HFFc6 (cell line): ENCODE measurements at regions not wholly inside any gene's neighbourhood (a gene's known extent, or its start where the extent isn't known, plus 50 kb on each side); places are given as distances from the start of the nearest gene placed in this dataset.

Experiments
- DNase-seq: peaks from one replicate; pipeline ENCODE4 v3.0.0-alpha.2; 2018
- H3K27ac Mint-ChIP-seq: 2 replicates; pipeline ENCODE4 v1.8.0; 2020; ENCODE audit warnings: mild to moderate bottlenecking, mixed read lengths
- H3K27me3 Mint-ChIP-seq: 2 replicates; pipeline ENCODE4 v1.8.0; 2021; ENCODE audit warnings: mild to moderate bottlenecking, moderate library complexity, mixed read lengths; ENCODE audit not compliant: insufficient read depth
- H3K36me3 Mint-ChIP-seq: 2 replicates; pipeline ENCODE4 v1.8.0; 2021; ENCODE audit warnings: low read depth, mixed read lengths
- H3K4me1 Mint-ChIP-seq: 2 replicates; pipeline ENCODE4 v1.8.0; 2020; ENCODE audit warnings: low read depth, mixed read lengths
- H3K4me3 Mint-ChIP-seq: 2 replicates; pipeline ENCODE4 v1.8.0; 2020; ENCODE audit warnings: mild to moderate bottlenecking, moderate library complexity, mixed read lengths
- H3K9me3 Mint-ChIP-seq: 2 replicates; pipeline ENCODE4 v1.8.0; 2020; ENCODE audit warnings: mild to moderate bottlenecking, mixed read lengths
- CTCF ChIP-seq: fragments of 200-600 bp; sonication (generic); IDR thresholded peaks from 2 replicates; pipeline ENCODE4 v1.5.0; 2021; ENCODE audit warnings: antibody characterized with exemption, mild to moderate bottlenecking

DNA sequence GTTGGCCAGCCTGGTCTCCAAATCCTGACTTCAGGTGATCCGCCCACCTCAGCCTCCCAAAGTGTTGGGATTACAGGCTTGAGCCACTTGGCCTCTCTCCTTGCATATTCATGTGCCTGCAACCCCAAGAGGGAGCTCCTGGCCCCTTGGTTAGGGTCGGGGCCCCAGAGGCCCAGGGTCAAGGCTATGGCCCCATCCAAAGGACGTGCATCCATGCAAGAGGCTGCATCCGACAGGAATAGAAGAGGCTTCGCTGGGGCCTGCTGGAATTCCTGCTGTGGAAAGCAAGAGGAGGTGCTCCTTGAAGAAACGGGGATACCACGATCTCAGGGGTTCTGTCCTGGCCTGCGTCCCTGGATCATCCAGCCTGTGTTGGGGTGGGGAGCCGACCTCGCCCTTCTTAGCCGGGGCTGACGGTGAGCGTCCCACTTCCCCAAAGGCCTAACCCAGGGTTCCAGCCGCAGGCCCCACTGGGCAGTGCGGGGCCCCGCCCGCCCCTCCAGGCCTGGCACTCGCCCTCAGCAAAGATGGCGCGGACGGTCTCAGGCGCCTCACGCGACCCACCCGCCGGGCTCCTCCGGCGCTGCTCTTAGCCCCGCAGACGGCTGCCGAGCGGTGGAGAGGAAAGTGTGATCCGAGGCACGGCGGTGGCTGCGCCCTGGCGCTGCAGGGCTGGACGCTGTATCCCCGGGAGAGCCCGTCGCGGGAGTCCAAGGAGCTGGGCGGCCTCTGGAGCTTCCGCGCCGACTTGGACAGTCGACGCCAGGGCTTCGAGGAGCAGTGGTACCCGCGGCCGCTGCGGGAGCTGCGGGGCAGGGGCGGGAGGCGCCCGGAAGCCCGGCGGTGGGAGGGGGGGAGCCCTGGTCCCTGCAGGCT lies 54.7 kb downstream of the ZNF727 start:
- Mint-ChIP-seq H3K27me3 (no peaks in the 10 kb centered on the region), H3K9me3 (peaks cover 39% of the 10 kb centered on the region), H3K27ac (no peak overlapping the region), H3K4me3 (no peak overlapping the region), H3K36me3 (no peaks in the 10 kb centered on the region), H3K4me1 (no peaks in the 10 kb centered on the region)
- TF ChIP-seq CTCF, result no peak
- DNase-seq, result no peak

DNA sequence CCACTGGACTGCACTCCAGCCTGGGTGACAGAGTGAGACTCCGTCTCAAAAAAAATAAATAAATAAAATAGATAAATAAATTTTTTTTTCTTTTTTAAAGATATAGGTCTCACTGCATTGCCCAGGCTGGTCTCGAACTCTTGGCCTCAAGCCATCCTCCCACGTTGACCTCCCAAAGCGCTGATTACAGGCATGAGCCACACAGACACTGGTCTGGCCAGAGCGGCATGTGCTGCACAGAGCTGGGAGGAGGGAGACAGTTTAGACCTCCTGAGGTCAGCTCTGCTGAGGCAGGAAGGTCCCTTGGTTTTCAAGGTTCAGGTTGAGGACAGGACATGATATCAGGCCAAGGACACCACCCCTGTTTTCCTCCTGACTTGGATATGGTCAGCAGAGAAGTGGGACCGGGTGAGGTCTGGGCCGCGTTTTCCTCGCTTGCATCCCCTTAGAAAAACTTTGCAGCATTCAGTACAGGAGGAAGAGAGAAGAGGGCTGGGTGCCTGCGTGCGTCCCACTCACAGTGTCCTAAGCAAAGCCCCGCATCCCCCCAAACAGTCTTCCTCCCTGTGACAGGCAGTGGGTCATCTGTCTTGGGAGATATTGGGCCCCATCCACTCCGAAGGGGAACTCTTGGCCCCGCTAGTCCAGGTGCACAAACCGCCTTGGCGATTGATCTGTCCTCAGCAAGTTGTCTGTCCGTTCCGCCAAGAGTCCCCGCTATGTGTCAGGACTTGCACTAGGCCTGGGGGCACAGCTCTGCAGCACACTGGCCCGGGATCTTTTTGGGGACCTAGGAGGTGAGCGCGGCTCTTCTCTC lies 56.1 kb downstream of the ZNF727 start:
- no peak for TF ChIP-seq CTCF
- Mint-ChIP-seq H3K4me3 (no peak overlapping the region), H3K27ac (no peak overlapping the region), H3K36me3 (no peaks in the 10 kb centered on the region), H3K9me3 (peaks cover 32% of the 10 kb centered on the region), H3K27me3 (no peaks in the 10 kb centered on the region), H3K4me1 (no peaks in the 10 kb centered on the region)
- DNase-seq, result no peak

DNA sequence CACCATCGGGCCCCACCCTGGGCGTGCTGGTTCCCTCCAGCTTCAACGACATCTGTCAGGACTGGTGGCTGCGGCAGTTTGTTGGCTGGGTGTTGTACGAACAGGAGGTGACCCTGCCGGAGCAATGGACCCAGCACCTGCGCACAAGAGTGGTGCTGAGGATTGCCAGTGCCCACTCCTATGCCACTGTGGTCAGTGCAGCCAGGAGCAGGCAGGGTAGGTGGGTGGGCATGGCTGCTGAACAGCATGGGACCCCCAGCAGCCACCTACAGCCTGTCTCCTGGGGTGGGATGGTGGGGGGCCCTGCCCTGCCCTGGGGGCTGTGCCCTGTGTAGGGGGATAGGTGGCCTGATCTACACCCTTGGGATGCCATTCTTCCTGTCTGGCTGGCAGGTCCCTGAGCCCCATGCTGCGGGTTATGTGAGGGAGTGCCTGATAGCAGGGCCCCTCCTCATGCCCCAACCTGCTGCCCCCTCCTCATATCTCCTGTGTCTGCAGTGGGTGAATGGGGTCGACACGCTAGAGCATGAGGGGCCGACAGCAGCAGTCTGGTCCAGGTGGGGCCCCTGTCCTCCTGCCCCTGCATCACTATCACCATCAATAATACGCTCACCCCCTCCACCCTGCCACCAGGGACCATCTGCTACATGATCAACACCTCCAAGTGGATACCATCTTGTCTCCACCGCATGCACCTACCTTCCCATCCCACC lies 56.9 kb downstream of the ZNF727 start:
- no peak for DNase-seq
- H3K27me3 Mint-ChIP-seq, result no peaks in the 10 kb centered on the region
- no peaks in the 10 kb centered on the region for H3K36me3 Mint-ChIP-seq
- H3K27ac Mint-ChIP-seq, result no peak overlapping the region
- no peaks in the 10 kb centered on the region for H3K4me1 Mint-ChIP-seq
- no peak overlapping the region for H3K4me3 Mint-ChIP-seq
- peaks cover 25% of the 10 kb centered on the region for H3K9me3 Mint-ChIP-seq
- no peak for TF ChIP-seq CTCF

DNA sequence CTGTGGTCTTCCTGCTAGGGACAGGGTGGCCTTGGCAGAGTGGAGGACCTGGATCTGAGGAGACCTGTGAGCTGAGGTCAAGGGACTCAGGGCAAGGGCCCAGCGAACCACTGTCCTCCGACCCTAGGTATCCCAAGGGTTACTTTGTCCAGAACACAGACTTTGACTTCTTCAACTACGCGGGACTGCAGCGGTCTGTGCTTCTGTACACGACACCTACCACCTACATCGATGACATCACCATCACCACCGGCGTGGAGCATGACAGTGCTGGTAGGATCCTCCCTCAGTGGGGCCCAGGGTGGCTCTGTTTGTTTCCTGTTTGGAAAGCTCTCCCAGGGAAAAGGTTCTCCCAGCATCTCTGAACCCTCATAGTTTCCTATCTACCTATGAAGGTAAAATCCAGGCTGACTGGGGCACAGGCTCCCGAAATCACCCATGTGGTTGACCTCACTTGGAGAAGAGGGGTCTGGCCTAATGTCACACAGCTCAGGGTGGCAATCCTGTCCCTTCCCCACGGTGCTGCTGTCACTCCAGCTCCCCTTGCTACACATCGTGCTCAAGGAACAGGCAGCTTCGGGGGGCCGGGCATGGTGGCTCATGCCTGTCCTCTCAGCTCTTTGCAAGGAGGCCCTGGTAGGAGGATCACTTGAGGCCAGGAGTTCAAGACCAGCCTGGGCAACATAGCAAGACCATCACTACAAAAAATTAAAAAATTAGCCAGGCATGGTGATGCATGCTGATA lies 57.6 kb downstream of the ZNF727 start:
- Mint-ChIP-seq H3K36me3 (no peaks in the 10 kb centered on the region), H3K4me3 (no peak overlapping the region), H3K4me1 (no peaks in the 10 kb centered on the region), H3K27ac (no peak overlapping the region), H3K27me3 (no peaks in the 10 kb centered on the region), H3K9me3 (peaks cover 22% of the 10 kb centered on the region)
- no peak for DNase-seq
- TF ChIP-seq CTCF, result no peak

DNA sequence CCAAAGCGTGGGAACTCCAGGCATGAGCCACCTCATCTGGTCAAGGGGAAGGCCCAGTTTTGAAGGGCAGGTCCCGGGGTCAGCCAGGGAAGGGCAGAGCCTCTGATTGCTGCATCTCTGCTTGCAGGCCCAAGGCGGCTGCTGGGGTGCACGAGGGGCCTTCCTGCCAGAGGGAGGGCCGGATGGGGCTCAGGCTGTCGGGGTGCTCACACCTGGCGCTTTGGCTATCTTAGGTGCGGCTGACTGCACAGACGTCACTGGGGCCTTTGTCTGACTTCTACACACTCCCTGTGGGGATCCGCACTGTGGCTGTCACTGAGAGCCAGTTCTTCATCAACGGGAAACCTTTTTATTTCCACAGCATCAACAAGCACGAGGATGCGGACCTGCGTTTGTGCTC lies 68.7 kb downstream of the ZNF727 start:
- H3K9me3 Mint-ChIP-seq, result peaks cover 41% of the 10 kb centered on the region
- H3K4me3 Mint-ChIP-seq, result no peak overlapping the region
- H3K27ac Mint-ChIP-seq, result no peak overlapping the region
- H3K36me3 Mint-ChIP-seq, result no peaks in the 10 kb centered on the region
- DNase-seq, result no peak
- H3K27me3 Mint-ChIP-seq, result no peaks in the 10 kb centered on the region
- TF ChIP-seq CTCF, result no peak
- H3K4me1 Mint-ChIP-seq, result no peaks in the 10 kb centered on the region
